Mucosa of gallbladder (tissue), 1 donor: ENCODE measurements at regions not wholly inside any gene's neighbourhood (a gene's known extent, or its start where the extent isn't known, plus 50 kb on each side); places are given as distances from the start of the nearest gene placed in this dataset.

ENCODE experiments used
- DNase-seq: peaks from one replicate; pipeline ENCODE4 v3.0.0-alpha.2; 2020; ENCODE audit warnings: low spot score
- donor health status: DM: no; HTN: no; CAD: no.

GRCh38 chr3:24641628-24642027, 147.0 kb upstream of the THRB start:
- DNase-seq, result no peak

- no peak for DNase-seq
Observed at GRCh38 chr3:24645047-24645446, 150.4 kb upstream of the THRB start.

DNA sequence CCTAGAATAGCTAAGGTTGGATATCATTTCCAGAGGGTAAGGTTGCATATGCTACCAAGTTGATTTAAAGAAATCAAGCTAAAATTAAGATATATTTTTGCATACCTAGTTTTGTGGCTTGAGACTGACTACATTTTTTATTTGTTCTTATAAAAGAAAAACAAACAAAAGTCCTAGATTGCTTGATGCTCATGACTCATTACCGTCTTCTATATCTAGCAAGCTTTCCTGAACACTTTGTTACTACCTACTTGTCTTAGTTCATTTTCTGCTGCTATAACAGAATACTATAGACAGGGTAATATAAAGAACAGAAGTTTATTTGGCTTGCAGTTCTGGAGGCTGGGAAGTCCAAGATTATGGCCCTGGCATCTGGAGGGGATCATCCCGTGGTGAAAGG, 152.1 kb upstream of the THRB start:
- no peak for DNase-seq

DNA sequence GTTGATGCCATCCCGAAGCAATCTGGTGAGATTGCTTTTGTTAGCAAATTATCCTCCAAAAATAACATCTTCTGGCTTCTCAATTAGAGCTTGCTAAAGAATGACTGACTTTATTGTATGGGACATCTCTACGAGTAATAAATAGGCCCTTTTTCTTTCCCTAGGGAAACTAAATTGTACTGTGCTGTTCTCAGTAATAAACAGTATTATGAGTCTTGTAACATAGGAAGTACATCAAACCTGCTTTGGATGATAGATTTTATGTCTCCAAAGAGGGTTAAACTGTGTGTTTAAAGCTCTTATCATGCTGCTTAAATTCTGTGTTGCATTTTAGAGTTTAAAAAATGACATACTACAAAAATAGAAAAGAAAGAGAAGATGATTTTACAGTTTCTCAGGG, 153.4 kb upstream of the THRB start:
- DNase-seq, result no peak

DNA sequence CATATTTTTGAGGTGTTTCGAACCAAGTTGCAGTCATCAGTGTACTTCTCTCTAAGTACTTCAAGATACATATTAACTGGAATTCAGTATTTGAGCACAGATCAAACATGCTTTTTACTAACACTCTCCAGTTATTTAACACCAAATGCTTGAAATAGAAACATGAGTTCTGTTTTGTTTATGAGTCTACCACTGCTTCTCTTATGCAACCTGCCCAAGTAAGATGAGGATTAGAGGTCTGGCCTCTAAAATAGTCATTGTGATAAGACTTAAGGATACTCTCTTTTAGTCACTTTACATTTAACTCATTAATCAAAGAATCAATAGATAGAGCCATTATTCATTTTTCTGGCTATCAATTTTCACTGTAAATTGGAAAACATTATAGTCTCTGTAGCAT, 156.2 kb upstream of the THRB start:
- DNase-seq, result no peak

DNA sequence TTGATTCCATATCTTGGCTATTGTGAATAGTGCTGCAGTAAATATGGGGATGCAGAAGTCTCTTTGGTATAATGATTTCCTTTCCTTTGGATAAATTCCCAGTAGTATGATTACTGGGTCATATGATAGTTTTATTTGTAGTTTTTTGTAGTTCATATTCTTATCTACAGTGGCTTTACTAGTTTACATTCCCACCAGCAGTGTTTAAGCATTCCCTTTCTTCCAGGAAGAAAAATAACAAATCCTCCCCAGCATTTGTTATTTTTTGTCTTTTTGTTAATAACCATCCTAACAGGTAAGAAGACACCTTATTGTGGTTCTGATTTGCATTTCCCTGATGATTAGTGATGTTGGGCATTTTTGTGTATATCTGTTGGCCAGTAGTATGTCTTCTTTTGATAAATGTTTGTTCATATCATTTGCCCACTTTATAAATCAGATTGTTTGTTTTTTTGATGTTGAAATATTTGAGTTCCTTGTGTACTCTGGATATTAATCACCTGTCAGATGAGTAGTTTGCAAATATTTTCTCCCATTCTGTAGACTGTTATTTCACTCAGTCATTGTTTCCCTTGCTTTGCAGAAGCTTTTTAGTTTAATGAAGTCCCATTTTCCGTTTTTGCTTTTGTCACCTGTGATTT, 163.3 kb upstream of the THRB start:
- no peak for DNase-seq

GRCh38 chr3:24661175-24661584, 166.5 kb upstream of the THRB start:
- no peak for DNase-seq

DNA sequence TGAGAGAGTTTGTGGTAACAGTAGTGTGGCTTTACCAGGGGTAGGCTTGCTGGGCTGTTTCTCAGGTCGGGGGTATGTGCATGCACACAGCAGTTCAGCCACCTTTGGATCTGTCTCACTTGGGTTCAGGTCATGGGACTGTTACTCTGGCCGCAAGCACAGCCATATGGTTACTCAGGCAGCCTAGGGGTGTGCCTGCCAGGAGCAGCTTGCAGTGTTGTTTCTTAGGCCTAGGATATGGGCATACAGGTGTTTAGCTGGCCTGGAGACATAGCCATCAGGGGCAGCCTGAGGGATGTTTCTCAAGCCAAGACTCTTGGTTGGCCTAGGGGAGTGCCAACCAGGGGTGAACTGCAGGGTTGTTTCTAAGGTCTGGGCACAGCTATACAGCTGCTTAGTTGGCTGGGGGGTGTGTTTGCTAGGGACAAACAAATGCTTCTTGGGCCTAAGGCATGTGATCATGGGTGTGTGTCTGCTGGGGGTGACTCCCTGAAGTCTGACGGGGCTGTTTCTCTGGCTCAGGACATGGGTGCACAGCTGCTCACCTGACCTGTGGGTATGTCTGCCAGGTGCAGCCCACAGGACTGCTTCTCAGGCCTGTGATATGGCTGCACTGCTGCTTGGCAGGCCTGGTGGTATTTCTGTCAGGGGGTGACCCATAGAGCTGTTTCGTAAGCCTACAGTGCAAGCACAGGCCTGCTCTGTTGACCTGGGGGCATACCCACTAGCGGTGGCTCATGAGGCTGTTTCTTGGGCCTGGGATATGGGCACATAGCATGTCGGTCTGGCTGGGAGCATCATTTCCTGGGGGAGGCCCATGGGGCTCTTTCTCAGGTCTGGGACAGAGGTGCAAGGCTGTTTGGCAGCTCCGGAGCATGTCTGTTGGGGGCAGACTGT, 168.0 kb upstream of the THRB start:
- DNase-seq, result no peak

DNA sequence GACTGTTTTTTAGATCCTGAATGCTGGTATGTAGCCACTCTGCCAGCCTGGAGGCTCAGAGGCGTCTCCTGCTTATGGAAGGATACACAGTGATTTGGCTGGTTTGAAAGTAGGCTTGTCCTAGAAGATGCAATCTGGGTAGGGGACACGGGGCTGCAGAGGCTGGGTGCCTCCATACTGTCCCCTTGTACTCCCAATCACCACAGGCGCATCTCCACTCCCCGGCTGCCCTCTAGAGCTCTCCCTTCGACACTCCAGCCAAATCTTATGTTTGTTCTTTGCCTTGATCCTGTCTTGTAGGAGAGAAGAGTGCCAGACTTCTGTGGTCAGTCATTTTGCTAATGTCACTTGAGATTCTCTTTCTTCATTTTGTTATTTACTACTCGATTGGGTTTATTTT, 168.8 kb upstream of the THRB start:
- no peak for DNase-seq

GRCh38 chr3:24668039-24668438, 173.4 kb upstream of the THRB start:
- no peak for DNase-seq

DNA sequence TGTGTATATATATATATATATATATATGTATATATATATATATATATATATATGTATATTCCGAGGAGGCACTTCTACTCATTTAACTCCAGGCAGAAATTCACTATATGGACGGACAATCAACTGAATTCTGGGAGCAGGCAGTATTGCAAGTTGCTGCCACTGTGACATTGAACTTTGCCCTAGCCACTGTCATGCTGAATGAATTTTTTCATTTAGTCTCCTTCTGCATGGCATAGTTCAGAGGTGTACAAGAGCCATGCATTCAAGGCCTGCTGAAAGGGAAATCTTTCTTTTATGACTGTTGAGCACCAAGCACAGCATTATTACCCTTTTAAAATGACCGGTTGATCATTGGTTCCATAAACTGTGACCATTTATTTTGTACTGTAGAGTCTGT, 176.2 kb upstream of the THRB start:
- DNase-seq, result no peak

- DNase-seq, result no peak
Observed at GRCh38 chr3:24673596-24673995, 178.9 kb upstream of the THRB start.

DNA sequence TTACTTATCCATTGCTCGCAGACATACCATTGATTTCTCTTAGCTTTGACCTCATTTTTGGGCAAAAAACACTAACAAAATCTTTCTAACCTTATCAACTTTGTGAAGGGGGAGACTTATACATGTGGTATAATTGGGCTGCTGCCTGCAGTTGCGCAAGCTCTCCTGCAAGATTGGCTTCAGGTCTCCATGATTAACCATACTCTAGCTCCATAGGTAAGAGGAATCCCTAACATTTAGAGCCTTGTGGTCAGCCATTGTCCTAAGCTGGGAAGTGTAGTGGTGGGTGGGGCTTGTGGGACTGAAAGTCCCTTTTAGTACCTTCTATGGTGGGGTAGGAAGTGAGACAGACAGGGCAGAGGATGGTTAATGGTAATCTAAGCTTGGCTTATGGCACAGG, 179.6 kb upstream of the THRB start:
- no peak for DNase-seq

- DNase-seq, result no peak
Observed at GRCh38 chr3:24678021-24678420, 183.4 kb upstream of the THRB start.

DNA sequence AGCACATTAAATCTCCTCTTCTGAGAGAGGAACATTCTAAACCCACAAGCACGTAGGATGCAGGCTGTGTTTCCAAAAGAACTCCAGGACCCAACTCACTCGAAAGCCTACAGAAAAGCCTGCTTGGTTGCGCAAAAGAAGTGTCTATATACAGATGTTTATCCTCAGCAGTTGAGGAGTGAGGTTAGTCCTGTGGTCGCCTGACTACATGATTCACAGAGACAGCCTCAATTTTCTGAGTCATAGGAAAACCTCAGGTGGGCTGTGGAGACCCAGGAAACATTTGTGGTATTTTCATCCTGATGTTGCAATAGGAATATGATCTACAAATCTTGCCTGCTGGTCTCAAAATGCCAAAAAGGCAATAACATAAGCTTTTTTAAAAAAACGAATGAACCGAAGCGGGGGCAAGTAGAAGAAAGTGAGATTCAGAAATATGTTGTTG, 183.8 kb upstream of the THRB start:
- no peak for DNase-seq

- no peak for DNase-seq
Observed at GRCh38 chr3:24679429-24679828, 184.8 kb upstream of the THRB start.

GRCh38 chr3:24680214-24680967, 185.7 kb upstream of the THRB start:
- DNase-seq, result peak; percentile 47

DNA sequence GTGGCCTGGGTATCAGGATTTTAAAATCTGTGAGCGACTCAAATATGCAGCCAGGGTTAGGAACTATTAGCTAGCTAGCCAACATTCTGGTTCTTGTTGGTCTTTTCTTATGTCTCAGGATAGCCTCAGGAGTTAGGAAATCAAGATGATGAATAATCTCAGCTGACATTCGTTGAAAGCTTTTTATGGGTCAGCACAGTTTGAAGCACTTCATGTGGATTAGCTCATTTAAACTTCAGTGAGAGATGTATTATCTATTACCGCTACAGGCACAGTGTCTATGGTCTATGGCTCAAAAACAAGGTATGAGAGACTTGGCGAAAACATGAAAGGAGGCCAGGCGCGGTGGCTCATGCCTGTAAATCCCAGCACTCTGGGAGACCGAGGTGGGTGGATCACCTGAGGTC, 187.5 kb upstream of the THRB start:
- DNase-seq, result no peak

DNA sequence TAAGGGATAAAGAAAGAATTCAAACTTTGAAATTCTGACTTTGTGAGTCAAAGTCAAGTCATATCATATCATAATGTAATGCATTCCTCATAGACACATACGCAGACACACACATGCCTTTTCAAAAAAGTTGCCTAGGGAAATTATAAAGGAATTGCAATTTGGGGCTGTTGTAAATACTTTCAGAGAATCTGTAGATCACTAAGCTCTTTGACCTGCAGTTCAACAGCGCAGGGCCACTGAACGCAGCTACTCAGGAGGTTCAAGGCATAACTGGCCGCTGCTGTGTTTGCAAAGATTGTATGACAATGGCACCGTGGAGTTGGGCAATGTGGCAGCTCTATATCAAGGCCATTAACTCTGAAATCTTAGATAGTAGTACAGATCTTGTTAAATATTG, 188.4 kb upstream of the THRB start:
- DNase-seq, result no peak

- peak; percentile 23 for DNase-seq
Observed at GRCh38 chr3:24683633-24684384, 189.2 kb upstream of the THRB start.

DNA sequence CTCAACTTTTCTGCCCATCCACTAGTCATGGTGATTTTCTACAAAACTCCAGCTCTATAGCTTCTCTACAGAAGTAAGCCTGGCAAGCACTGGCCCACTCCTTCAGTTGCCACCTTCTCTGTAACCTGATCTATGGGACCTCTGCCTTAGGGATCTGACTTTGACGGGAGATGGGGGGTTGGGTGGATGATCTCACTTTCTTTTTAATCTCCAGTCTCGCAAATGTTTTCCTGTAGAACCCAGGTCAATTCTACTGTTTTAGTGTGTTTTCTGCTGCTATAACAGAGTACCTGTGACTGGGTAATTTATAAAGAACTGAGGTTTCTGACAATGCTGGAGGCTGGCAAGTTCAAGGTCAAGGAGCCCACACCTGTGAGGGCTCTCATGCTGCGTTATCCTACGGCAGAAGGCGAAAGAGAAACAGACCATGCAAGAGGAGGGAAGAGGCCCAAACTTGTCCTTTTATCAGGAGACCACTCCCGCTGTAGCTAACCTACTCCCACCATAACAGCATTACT, 189.9 kb upstream of the THRB start:
- DNase-seq, result no peak

DNA sequence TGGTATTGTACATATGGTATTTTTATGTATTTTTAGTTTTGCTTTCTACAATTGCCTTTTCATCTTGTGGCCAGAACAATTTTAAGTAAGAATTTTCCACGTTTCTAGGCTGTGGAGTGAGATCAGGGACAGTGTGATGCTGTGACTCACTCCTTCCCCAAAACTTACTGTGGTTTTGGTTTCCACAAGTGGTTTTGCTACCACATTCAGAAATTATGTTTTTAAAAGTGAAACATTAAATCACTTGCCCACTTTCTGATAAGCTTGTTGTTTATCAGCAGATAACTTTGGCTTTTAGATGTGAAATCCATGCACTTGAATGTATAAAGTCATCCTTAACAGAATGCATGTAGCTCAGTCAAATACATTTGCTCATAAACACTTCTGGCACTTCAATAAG, 192.2 kb upstream of the THRB start:
- DNase-seq, result no peak
